HFFc6 (cell line): ENCODE measurements at regions not wholly inside any gene's neighbourhood (a gene's known extent, or its start where the extent isn't known, plus 50 kb on each side); places are given as distances from the start of the nearest gene placed in this dataset.
A peak's percentile ranks its signal among the peaks of the same experiment; 100 is the strongest.
"Not testable (repeated sequence)": the region's sequence is repeated elsewhere in the genome, so short reads cannot be mapped to it uniquely, and the experiment has no call there.

Experiments
- DNase-seq: peaks from one replicate; pipeline ENCODE4 v3.0.0-alpha.2; 2018
- H3K27ac Mint-ChIP-seq: 2 replicates; pipeline ENCODE4 v1.8.0; 2020; ENCODE audit warnings: mild to moderate bottlenecking, mixed read lengths
- H3K27me3 Mint-ChIP-seq: 2 replicates; pipeline ENCODE4 v1.8.0; 2021; ENCODE audit warnings: mild to moderate bottlenecking, moderate library complexity, mixed read lengths; ENCODE audit not compliant: insufficient read depth
- H3K36me3 Mint-ChIP-seq: 2 replicates; pipeline ENCODE4 v1.8.0; 2021; ENCODE audit warnings: low read depth, mixed read lengths
- H3K4me1 Mint-ChIP-seq: 2 replicates; pipeline ENCODE4 v1.8.0; 2020; ENCODE audit warnings: low read depth, mixed read lengths
- H3K4me3 Mint-ChIP-seq: 2 replicates; pipeline ENCODE4 v1.8.0; 2020; ENCODE audit warnings: mild to moderate bottlenecking, moderate library complexity, mixed read lengths
- H3K9me3 Mint-ChIP-seq: 2 replicates; pipeline ENCODE4 v1.8.0; 2020; ENCODE audit warnings: mild to moderate bottlenecking, mixed read lengths
- TF ChIP-seq, protein P1 (sequence below): fragments of 200-600 bp; sonication (generic); IDR thresholded peaks from 2 replicates; pipeline ENCODE4 v1.5.0; 2021; ENCODE audit warnings: antibody characterized with exemption, mild to moderate bottlenecking

DNA sequence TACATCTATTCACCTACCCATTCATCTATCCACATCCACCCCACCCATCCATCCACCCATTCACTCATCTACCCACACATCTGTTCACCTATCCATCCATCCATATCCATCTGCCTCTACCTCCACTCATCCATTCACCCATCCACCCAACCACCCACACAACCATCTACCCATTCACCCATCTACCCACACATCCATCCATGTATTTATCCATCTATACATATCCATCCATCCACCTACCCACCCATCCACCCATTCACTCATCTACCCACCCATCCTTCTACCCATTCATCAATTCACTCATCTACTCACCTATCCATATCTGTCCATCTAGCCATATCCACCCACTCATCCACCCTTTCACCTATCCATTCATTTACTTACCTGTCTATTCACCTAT is 187.6 kb downstream of the ASB1 start:
- Mint-ChIP-seq H3K27ac (no peak overlapping the region), H3K36me3 (no peaks in the 10 kb centered on the region), H3K9me3 (peaks cover 11% of the 10 kb centered on the region), H3K4me3 (no peak overlapping the region), H3K27me3 (peaks cover 9% of the 10 kb centered on the region), H3K4me1 (no peaks in the 10 kb centered on the region)
- TF ChIP-seq, protein P1, sequence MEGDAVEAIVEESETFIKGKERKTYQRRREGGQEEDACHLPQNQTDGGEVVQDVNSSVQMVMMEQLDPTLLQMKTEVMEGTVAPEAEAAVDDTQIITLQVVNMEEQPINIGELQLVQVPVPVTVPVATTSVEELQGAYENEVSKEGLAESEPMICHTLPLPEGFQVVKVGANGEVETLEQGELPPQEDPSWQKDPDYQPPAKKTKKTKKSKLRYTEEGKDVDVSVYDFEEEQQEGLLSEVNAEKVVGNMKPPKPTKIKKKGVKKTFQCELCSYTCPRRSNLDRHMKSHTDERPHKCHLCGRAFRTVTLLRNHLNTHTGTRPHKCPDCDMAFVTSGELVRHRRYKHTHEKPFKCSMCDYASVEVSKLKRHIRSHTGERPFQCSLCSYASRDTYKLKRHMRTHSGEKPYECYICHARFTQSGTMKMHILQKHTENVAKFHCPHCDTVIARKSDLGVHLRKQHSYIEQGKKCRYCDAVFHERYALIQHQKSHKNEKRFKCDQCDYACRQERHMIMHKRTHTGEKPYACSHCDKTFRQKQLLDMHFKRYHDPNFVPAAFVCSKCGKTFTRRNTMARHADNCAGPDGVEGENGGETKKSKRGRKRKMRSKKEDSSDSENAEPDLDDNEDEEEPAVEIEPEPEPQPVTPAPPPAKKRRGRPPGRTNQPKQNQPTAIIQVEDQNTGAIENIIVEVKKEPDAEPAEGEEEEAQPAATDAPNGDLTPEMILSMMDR, result no peak
- DNase-seq, result no peak

DNA sequence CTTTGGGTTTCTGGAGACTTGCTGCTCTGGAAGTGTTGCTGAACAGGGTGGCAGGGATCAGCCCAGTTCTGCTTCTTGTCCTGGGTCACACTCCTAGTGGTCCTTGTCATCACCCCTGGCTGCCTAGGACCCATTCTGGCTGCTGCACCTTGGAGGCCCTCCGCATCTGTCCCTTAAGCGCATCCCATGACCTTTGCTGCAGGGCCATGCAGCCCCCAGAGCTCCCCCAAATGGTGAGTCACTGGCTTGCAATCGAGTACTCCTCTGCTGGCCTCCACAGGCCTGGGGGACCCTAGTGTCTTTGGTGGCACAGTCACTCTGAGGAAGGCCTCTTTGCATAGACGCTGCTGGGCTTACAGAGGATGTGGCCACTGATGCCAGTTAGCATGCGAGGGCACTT is 188.5 kb downstream of the ASB1 start:
- H3K4me3 Mint-ChIP-seq, result no peak overlapping the region
- peaks cover 7% of the 10 kb centered on the region for H3K9me3 Mint-ChIP-seq
- H3K4me1 Mint-ChIP-seq, result no peaks in the 10 kb centered on the region
- TF ChIP-seq, protein P1, result no peak
- H3K36me3 Mint-ChIP-seq, result no peaks in the 10 kb centered on the region
- H3K27me3 Mint-ChIP-seq, result peaks cover 5% of the 10 kb centered on the region
- H3K27ac Mint-ChIP-seq, result no peak overlapping the region
- DNase-seq, result no peak

DNA sequence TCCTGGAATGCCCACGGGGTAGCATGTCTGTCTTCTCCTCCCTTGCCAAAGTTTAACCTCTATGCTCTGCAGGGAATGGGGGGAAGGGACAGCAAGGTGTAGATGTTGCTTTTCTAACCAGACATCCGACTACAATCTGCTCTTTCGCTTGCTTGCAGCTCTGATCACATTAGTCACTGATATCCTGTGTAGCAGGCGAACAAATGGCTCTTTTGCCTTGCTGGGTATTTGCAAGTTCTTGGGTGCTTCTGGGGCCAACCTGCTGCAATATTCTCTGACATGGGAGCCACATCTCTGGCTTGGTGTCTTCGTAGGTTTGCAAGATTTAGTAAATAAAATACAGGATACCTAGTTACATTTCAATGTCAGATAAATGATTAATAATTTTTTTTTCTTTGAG is 190.0 kb downstream of the ASB1 start:
- Mint-ChIP-seq H3K36me3 (no peaks in the 10 kb centered on the region), H3K9me3 (no peaks in the 10 kb centered on the region), H3K4me3 (no peak overlapping the region), H3K27ac (no peak overlapping the region), H3K27me3 (peaks cover 11% of the 10 kb centered on the region), H3K4me1 (no peaks in the 10 kb centered on the region)
- TF ChIP-seq, protein P1, result no peak
- no peak for DNase-seq

DNA sequence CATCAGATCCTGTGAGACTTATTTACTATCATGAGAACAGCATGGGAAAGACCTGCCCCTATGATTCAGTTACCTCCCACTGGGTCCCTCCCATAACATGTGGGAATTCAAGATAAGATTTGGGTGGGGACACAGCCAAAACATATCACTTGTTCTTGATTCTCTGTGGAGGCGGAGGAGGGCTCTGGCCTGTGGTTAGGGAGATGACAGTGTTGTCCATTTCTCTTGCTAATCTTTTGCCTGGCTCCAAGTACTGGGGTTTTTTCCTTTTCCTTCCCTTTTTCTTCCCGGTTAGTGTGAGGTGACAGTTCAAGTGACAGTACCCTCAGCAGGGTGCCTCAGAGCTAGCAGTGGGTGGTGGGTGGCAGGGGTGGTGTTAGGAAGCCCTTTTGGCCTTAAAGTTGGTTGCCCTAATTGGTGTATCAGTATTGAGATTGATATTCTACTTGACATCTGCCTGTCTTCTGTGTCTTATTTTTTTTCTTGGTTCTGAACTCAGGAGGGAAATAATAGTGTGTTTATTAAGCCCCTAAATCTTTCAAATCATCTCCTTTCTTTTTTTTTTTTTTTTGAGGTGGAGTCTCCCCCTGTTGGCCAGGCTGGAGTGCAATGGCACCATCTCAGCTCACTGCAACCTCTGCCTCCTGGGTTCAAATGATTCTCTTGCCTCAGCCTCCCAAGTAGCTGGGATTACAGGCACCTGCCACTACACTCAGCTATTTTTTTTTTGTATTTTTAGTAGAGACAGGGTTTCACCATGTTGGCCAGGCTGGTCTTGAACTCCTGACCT is 192.0 kb downstream of the ASB1 start:
- DNase-seq, H3K36me3 Mint-ChIP-seq, H3K27ac Mint-ChIP-seq, H3K4me3 Mint-ChIP-seq, H3K9me3 Mint-ChIP-seq, H3K4me1 Mint-ChIP-seq: not testable (repeated sequence)
- peaks cover 16% of the 10 kb centered on the region for H3K27me3 Mint-ChIP-seq
- TF ChIP-seq, protein P1, result peak; percentile 75

DNA sequence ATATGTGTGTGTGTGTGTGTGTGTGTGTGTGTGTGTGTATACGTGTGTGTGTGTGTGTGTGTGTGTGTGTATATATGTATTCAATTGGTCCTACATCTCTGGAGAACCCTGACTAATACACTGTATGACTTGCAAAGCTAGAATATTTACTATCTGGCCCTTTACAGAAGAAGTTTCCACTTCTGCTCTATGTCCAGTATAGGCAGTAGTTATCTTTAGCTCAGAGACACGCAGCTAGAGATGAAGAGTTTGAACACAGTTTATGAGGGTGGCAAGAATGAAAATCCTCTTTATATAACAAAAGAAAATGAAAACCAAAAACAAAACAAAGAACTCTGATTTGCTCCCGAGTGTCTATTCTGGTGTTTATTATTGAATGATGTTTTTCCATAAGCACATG is 201.2 kb downstream of the ASB1 start:
- no peak overlapping the region for H3K27ac Mint-ChIP-seq
- no peaks in the 10 kb centered on the region for H3K4me1 Mint-ChIP-seq
- no peak overlapping the region for H3K4me3 Mint-ChIP-seq
- TF ChIP-seq, protein P1, result no peak
- no peaks in the 10 kb centered on the region for H3K36me3 Mint-ChIP-seq
- H3K27me3 Mint-ChIP-seq, result peaks cover 32% of the 10 kb centered on the region
- no peak for DNase-seq
- H3K9me3 Mint-ChIP-seq, result no peaks in the 10 kb centered on the region; the same call in 1 of the 2 replicates
